SIG-M5 treated with dmso at 0.1 percent for 504 hours (cell line): ENCODE measurements at regions not wholly inside any gene's neighbourhood (a gene's known extent, or its start where the extent isn't known, plus 50 kb on each side); places are given as distances from the start of the nearest gene placed in this dataset.

ENCODE experiments used
- DNase-seq: peaks from one replicate; lab custom pipeline; 2025; ENCODE audit not compliant: unreplicated experiment; lab: John Stamatoyannopoulos, UW

GRCh38 chr17:13978478-13978877 lies 90.8 kb upstream of the COX10 start:
- no peak for DNase-seq

- no peak for DNase-seq
Measured at GRCh38 chr17:13981881-13982280, 87.4 kb upstream of the COX10 start.

- no peak for DNase-seq
Measured at GRCh38 chr17:13984956-13985355, 84.3 kb upstream of the COX10 start.

- no peak for DNase-seq
Measured at GRCh38 chr17:13986855-13987254, 82.4 kb upstream of the COX10 start.

GRCh38 chr17:13989138-13989537 lies 80.2 kb upstream of the COX10 start:
- no peak for DNase-seq

- no peak for DNase-seq
Measured at GRCh38 chr17:13993106-13993505, 76.2 kb upstream of the COX10 start.

- no peak for DNase-seq
Measured at GRCh38 chr17:13994050-13994449, 75.3 kb upstream of the COX10 start.

- DNase-seq = no peak
Measured at GRCh38 chr17:13995856-13996271, 73.4 kb upstream of the COX10 start.

GRCh38 chr17:13996276-13996675 lies 73.0 kb upstream of the COX10 start:
- DNase-seq = no peak

GRCh38 chr17:13996748-13997147 lies 72.6 kb upstream of the COX10 start:
- DNase-seq = no peak

GRCh38 chr17:14004927-14005620 lies 64.2 kb upstream of the COX10 start:
- DNase-seq = no peak

- DNase-seq = no peak
Measured at GRCh38 chr17:14006249-14006942, 62.9 kb upstream of the COX10 start.

- DNase-seq = no peak
Measured at GRCh38 chr17:14007951-14008350, 61.4 kb upstream of the COX10 start.

GRCh38 chr17:14011036-14011692 lies 58.1 kb upstream of the COX10 start:
- DNase-seq = no peak

- DNase-seq = no peak
Measured at GRCh38 chr17:14011740-14012405, 57.4 kb upstream of the COX10 start.

GRCh38 chr17:14014657-14015056 lies 54.6 kb upstream of the COX10 start:
- DNase-seq = no peak

- DNase-seq = no peak
Measured at GRCh38 chr17:14015271-14015670, 54.0 kb upstream of the COX10 start.

GRCh38 chr17:14016858-14017257 lies 52.4 kb upstream of the COX10 start:
- DNase-seq = no peak

GRCh38 chr17:14019186-14019956 lies 49.9 kb upstream of the COX10 start:
- DNase-seq = no peak
